ENCODE measurements at regions not wholly inside any gene's neighbourhood (a gene's known extent, or its start where the extent isn't known, plus 50 kb on each side); places are given as distances from the start of the nearest gene placed in this dataset.

- WGBS, 2 donors: 44 to 45% methylated on average over 4 of the region's 4 CpGs
- ATAC-seq (peak in 3 of 8 donors; percentile 48 to 62 (median 62)), DNase-seq (peak in 1 of 2 donors; percentile 6)
- H3K27ac ChIP-seq: peak overlapping the region in 1 of 10 donors; percentile 22
- no peak for TF ChIP-seq CTCF (IDR thresholded peaks at IDR 0.05)
- H3K4me3 ChIP-seq: no peak overlapping the region
- H3K27me3 ChIP-seq: no peaks in the 10 kb centered on the region
- H3K9me3 ChIP-seq: peaks cover 0 to 62% (median 13%) of the 10 kb centered on the region in 11 donors
- no peaks in the 10 kb centered on the region for H3K36me3 ChIP-seq
- no peaks in the 10 kb centered on the region for H3K4me1 ChIP-seq
- intact Hi-C loops (cut with DNase I): no loop called here
Observed at GRCh38 chr7:153641199-153641598, 411.0 kb upstream of the DPP6 start.

- intact Hi-C loops (cut with DNase I): no loop called here
Observed at GRCh38 chr7:153642989-153643388, 409.2 kb upstream of the DPP6 start.

GRCh38 chr7:153657182-153657800 is 394.9 kb upstream of the DPP6 start:
- no peak for DNase-seq
- Histone ChIP-seq H3K27me3 (no peaks in the 10 kb centered on the region), H3K4me3 (no peak overlapping the region), H3K9me3 (peaks cover 0 to 32% (median 0%) of the 10 kb centered on the region in 11 donors), H3K36me3 (no peaks in the 10 kb centered on the region), H3K27ac (no peak overlapping the region), H3K4me1 (no peaks in the 10 kb centered on the region)
- TF ChIP-seq CTCF (IDR thresholded peaks at IDR 0.05): no peak
- intact Hi-C loops (cut with DNase I): no loop called here
- ATAC-seq: no peak
- 43 to 47% methylated on average over 7 of the region's 7 CpGs for WGBS, 2 donors

More at GRCh38 chr7:153642989-153643388, 409.2 kb upstream of the DPP6 start:
- Histone ChIP-seq H3K9me3 (peaks cover 0 to 59% (median 13%) of the 10 kb centered on the region in 11 donors), H3K4me3 (no peak overlapping the region), H3K27ac (no peak overlapping the region), H3K4me1 (no peaks in the 10 kb centered on the region), H3K27me3 (no peaks in the 10 kb centered on the region), H3K36me3 (no peaks in the 10 kb centered on the region)
- TF ChIP-seq CTCF (IDR thresholded peaks at IDR 0.05): no peak
- ATAC-seq (no peak), DNase-seq (no peak)

- ATAC-seq: no peak
- intact Hi-C loops (cut with DNase I): no loop called here
- WGBS, 2 donors: 58 to 60% methylated on average over 3 of the region's 3 CpGs
- Histone ChIP-seq H3K4me1 (no peaks in the 10 kb centered on the region), H3K36me3 (no peaks in the 10 kb centered on the region), H3K9me3 (peaks cover 0 to 4% (median 0%) of the 10 kb centered on the region in 11 donors), H3K4me3 (no peak overlapping the region), H3K27me3 (no peaks in the 10 kb centered on the region), H3K27ac (no peak overlapping the region)
- no peak for DNase-seq
- TF ChIP-seq CTCF (IDR thresholded peaks at IDR 0.05): no peak
Observed at GRCh38 chr7:153675131-153675530, 377.1 kb upstream of the DPP6 start.

All from heart right ventricle (tissue), 16 donors.